ENCODE measurements at regions not wholly inside any gene's neighbourhood (a gene's known extent, or its start where the extent isn't known, plus 50 kb on each side); places are given as distances from the start of the nearest gene placed in this dataset.

DNA sequence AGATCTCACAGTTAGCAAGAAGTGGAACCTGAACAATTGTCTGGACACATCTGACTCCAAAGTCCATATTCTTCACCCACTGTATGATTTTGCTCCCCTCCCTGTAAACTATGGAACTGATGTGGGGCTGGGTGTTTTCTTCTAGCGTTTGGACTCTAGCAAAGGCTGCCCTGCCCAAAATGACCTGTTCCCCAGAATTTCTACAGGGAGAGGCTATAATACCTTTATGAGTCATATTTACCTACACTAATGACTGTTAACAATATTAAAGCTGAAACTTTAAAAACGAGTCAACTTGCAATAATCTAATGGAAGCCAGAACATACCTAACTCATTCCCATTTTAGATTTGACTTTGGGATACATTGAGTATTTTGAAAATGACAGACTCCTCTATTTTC lies 531.2 kb upstream of the CFAP20DC start:
- DNase-seq (ENCODE audit: low read depth, low spot score): no peak

- no peak for DNase-seq (ENCODE audit: low read depth, low spot score)
Observed at GRCh38 chr3:59580499-59580898, 530.7 kb upstream of the CFAP20DC start.

DNA sequence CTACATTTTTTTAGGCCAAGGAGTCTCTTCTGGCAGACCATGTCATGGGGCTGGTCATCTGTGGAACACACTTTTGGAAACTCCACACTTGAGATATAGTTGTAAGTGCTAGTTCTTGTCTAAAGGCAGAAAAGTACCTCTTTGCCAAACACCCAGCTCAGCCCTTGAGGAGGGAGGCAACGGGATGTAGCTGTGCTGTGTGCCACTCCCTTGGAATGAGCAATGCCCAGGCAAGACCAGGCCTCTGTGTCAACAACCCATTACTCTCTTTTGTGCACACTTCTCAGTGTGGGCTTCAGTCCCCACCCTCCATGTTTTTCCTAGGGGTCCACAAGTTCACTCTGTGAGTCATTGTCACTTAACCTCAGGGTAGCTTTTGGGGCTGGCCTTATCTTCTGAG lies 528.3 kb upstream of the CFAP20DC start:
- DNase-seq (ENCODE audit: low read depth, low spot score): no peak

DNA sequence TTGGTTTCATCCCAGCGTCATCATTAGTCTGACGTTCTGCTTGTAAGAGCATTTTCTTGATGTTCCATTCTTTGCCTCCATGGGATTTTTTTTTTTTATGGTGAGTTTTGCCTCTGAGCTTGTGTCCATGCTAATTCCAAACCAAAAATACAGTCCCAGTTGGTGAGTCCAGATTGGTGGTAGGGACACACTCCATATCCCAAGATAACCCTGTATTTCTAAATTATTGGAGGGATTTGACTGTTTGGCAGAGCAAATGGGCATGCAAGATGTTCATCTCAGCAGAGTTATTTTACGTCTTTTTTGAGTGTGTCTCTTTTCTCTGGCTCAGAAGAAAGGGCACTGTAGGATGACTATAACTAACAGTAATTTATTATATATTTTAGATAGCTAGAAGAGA lies 526.8 kb upstream of the CFAP20DC start:
- no peak for DNase-seq (ENCODE audit: low read depth, low spot score)

DNA sequence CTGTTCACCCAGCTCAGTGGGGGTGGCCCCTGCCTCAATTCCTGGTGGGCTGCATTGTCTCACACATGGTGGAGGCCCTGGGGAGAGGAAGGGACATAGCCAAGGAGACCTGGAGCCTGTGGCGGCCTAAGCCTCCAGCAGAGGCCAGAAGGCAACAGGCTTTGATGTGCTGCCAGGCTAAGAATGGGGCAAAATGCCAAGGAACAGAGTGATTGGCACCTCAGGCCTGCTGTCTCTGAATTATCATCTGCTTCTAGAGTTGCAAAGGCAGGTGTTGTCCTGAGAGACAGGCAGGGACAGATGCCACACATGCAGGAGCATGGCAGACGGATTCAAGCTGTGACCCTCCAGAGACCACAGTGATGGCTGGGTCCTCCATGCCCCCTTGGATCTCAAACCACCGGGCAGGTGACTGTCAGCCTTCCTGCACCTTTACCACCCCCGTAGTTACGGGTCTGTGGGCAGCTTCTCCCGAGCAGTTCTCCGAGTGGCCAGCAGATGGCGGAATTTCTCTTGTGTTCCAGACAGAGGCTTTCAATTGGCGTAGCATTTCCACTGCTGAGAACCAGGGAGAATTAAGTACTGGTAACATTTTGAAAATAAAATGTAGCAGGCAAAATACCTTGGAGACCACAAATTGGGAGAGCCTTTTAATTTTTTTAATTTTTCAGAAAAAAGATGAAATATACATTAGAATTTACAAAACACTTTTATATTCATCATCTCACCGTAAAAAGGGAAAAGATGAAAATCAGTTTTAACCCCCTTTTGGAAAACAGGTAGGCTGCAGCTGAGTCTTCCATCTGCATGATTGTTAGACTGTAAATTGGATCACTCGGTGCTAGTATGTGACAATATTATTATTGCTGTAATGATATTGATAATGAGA lies 525.5 kb upstream of the CFAP20DC start:
- DNase-seq (ENCODE audit: low read depth, low spot score): peak; percentile 89

- DNase-seq (ENCODE audit: low read depth, low spot score): peak; percentile 72
Observed at GRCh38 chr3:59573911-59574310, 524.1 kb upstream of the CFAP20DC start.

DNA sequence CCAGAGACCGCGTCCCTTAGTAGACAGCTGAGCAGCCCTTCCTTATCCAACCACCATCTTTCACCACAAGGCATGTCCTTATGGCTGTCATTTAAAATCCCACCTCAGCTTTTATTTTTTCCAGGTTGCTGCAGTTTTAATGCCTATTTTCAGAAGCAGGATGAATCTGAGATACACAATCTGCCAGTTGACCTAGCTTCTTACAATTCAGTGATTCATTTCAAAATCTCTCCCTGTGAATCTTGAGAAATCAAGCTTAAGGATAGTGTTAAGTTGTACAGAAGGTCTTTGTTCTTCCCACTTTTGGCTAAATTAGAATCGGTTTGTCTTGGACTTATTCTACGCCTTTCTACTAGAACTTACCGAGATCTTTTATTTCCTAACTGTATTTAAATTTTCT lies 522.3 kb upstream of the CFAP20DC start:
- DNase-seq (ENCODE audit: low read depth, low spot score): no peak

GRCh38 chr3:59570806-59571205 lies 521.0 kb upstream of the CFAP20DC start:
- DNase-seq (ENCODE audit: low read depth, low spot score): no peak

- DNase-seq (ENCODE audit: low read depth, low spot score): no peak
Observed at GRCh38 chr3:59567661-59568060, 517.8 kb upstream of the CFAP20DC start.

- no peak for DNase-seq (ENCODE audit: low read depth, low spot score)
Observed at GRCh38 chr3:59566481-59566975, 516.7 kb upstream of the CFAP20DC start.

DNA sequence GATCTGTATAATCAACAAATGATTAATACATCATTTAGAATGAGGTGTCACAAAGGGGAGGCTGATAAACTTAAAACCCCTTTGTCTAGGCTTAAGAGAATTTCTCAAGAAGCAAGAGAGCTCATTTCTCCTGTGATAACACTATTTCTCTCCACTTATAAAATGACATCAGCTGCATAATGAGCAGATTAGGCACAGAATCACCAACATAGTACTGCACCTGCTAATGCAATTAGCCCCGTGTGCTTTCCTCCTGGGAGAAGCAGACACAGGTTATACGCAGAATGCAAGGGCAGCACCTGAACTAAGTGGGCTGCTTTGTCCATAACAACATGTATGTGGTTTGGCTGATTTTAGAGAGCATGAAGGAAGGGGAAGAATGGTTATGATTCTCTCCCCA lies 515.3 kb upstream of the CFAP20DC start:
- DNase-seq (ENCODE audit: low read depth, low spot score): no peak

DNA sequence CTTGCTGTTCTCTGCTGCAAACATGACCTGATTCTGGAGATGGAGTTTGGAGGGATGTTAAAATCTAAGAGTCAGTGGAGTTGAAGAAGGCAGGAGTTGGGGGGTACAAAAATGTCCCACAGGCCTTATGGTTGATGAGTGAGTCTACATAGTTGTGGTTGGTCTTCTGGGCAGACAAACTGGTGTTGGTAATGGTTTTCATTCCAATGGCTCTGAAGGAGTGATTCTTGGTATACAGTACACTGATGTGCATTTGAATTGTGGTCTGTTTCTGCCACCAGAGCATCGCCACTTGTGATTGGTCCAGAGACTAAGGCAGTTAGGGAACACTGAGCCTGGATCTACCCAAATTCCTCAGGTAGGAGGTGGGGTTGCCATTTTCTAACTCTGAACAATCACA lies 514.1 kb upstream of the CFAP20DC start:
- peak; percentile 90 for DNase-seq (ENCODE audit: low read depth, low spot score)

DNA sequence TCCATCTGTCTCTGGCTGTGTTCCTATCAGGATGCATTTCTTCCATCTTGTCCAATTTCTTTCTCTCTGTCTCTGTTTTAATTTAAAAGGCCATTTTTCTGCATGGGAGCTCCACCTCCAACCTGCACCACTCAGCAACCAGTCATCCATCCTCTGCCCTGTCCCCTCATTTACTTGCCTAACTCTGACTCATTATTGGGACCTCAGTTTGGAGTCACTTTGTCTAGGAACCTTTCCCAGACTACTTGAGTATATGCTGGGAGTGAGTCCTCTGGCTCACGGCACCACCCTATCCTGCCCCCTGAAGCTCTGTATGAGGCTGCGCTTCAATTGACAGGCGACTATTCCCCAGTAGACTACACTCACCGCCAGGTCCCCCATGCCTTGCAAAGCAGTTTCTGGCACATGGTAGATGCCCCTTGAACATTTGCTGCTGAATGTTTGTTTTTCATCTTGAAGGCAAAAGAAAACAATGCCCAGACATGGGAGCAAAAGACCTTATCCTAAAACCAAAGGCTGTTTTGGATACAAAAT lies 513.3 kb upstream of the CFAP20DC start:
- peak; percentile 59 for DNase-seq (ENCODE audit: low read depth, low spot score)

GRCh38 chr3:59559721-59560435 lies 510.1 kb upstream of the CFAP20DC start:
- peak; percentile 94 for DNase-seq (ENCODE audit: low read depth, low spot score)

GRCh38 chr3:59558906-59559720 lies 509.3 kb upstream of the CFAP20DC start:
- no peak for DNase-seq (ENCODE audit: low read depth, low spot score)

DNA sequence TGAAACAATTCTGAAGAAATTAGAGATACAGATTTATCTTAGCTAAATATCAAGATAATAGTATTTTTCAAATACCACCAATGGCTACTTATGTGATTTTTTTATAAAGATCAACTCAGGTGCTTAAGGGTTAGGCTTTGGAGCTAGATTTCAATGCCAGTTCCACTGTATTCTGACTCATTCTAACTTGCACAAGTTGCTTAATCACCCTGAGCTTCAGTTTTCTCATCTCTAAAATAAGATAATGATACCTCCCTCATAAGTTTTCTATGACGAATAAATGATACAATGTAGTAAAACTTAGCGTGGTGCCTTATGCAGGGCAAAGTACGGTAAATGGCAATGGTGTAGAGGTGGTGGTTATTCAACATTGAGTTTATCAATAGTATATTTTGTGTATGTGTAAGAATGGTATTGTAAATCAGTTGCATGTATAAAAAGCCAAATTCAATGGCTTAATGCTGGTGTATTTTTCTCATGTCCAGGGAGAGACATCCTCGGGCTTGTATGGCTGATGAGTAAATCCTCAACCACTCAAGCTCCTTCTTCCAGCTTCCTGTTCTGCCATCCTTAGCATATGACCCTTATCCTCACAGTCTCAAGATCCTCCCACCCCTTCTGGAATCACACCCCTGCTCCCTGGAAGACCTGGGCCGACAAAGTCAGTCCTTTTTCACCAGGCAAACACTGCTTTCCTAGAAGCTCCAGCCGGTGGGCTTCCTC lies 505.9 kb upstream of the CFAP20DC start:
- DNase-seq (ENCODE audit: low read depth, low spot score): no peak

DNA sequence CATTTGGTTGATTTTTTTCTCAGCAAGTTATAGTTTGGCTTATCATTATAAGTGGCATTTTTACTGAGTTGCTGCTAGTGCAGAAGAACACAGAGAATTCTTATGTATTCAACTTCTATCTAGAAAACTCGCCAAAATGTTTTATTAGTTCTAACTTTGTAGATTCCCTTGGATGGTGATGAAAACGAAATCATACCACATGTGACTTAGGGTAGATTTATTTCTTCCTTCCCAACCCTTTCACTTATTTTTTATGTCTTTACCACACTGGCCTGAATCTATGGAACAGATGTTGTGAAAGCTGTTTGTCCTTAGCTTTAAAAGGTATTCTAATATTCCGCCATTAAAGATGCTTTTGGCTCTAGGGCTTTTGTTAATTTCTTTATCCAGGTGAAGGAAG lies 503.3 kb upstream of the CFAP20DC start:
- DNase-seq (ENCODE audit: low read depth, low spot score): no peak

DNA sequence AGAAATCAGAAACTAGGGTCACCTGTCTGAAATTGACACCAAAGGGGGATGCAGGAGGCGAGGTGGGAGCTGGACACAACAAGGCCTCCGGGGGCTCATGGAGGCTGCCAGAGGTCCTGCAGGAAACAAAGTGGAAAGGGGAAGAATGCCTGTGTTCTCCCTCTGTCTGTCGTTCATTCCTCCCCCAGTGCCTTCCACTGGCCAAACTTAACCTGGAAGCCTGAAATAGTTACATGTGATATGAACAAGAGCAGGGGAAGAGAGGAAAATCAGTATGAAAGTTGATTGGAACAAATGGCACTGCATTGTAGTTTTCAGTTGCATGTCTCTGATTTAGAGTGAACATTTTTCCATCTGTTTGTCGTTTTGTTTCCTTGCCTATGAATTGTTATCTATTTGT lies 502.0 kb upstream of the CFAP20DC start:
- no peak for DNase-seq (ENCODE audit: low read depth, low spot score)

DNA sequence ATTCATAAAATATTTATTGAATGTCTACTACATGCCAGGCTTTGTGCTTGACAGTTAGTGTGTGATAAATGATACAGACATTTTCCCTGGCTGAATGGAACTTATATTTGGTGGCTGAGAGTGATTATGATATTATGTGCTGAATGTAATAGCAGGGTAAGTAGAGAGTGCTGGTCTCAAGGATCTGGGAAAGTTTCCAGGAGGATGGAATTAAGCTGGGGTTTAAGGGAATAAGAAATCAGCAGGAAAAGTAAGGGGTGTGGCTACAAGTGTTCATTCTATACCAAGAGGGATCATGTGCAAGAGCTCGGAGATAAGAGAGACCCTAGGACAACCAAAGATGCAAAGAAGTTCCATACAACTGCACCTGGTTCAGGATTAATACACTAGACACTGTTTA lies 500.1 kb upstream of the CFAP20DC start:
- no peak for DNase-seq (ENCODE audit: low read depth, low spot score)

DNA sequence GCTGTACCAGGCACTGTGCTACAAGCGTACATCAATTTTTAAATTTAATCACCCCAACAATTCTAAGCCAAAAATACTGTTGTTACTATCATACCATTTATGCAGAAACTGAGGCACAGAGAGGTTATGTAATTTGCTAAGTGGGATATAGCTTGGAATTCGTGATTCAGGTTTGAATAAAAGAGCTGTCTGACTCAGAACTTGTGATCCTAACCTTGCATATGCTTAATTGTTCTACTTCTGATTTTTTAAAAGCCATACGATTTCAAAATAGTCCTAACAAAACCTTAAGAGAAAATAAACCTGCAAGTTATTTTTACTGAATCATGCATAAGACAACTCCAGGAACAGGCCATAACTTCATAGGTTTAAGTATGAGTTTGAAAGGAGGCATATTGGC lies 498.0 kb upstream of the CFAP20DC start:
- no peak for DNase-seq (ENCODE audit: low read depth, low spot score)

- DNase-seq (ENCODE audit: low read depth, low spot score): no peak
Observed at GRCh38 chr3:59546522-59546921, 496.7 kb upstream of the CFAP20DC start.

Measured in astrocyte of the hippocampus (primary cell).